NCI-H1694 (cell line): ENCODE measurements at regions not wholly inside any gene's neighbourhood (a gene's known extent, or its start where the extent isn't known, plus 50 kb on each side); places are given as distances from the start of the nearest gene placed in this dataset.
A peak's percentile ranks its signal among the peaks of the same experiment; 100 is the strongest.

Experiments used
- DNase-seq: peaks from one replicate; lab custom pipeline; 2025; lab: John Stamatoyannopoulos, UW

DNA sequence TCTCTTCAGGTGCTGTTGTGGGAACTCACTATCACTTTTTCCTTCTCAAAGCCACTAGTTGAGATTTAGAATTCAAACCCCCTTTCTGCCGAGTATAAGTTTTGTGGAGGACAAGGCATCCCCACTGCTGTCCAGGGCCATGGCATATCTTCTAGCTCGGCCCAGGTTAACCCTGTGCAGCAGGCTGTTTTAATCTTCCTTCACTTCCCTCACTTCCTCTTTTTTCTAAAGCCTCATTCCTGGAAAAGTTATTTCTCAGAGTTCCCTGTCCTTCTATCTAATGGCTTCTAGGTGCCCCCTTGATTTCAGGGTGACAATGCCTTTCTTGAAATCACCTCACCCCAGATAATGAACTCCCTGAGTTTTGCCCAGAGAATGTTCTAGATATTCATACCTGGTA lies 222.3 kb downstream of the SNX10 start:
- DNase-seq: no peak

GRCh38 chr7:26514633-26515032 lies 223.0 kb downstream of the SNX10 start:
- no peak for DNase-seq

- peak; percentile 28 for DNase-seq
Observed at GRCh38 chr7:26515314-26515842, 223.7 kb downstream of the SNX10 start.

GRCh38 chr7:26520483-26520882 lies 228.8 kb downstream of the SNX10 start:
- no peak for DNase-seq

DNA sequence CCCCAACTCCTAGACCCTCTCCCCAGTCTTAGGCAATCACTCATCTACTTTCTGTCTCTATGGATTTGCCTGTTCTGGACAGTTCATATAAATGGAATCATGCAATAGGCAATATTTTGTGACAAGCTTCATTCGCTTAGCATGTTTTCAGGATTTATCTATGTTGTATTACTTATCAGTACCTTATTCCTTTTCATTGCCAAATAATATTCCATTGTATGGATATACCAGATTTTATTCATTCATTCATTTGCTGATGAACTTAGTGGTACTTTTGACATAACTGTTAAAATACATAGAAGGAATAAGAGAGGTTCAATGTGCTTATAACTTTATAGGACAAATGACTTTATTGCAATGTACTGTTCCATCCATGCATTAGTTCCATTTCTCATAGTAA lies 231.0 kb downstream of the SNX10 start:
- no peak for DNase-seq

DNA sequence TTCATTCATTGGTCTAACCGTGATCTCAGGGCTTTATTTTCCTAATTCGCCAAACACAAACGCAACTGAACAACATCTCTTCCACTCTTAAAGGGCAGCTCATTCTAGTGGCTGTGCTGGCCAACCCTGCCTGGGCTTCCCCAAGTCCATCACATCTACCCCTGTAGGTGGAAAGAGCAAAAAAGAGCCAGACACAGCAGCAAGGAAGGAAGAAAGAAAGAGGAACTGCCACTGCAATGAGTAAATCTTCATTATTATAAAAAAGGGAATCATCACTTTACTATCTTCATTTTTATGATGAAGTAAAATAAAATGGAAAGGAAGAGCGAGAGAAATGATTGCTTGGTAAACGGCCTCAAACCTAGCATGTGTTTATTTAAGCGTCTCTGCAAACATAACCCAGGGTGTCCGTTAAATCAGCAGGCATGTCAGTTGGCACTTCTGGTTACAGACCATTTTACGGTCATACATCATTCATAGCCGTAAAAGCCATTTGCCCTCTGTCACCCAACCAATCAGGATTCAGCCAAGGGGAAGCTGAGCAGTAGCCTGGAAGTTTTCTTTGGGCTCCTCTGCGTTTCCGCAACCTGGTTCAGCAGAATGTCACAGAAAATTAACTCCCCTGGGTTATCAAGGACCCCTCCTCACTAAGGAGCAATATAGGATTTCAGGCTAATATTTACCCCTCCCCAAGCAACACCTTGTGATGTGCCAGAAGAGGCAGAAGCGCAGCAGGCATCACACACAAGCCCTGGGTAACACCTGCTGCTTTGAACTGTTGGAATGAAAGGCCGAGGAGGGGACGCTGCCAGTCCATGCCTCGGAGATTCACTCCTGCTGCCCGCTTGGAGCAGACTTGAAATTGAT lies 234.0 kb downstream of the SNX10 start:
- no peak for DNase-seq

DNA sequence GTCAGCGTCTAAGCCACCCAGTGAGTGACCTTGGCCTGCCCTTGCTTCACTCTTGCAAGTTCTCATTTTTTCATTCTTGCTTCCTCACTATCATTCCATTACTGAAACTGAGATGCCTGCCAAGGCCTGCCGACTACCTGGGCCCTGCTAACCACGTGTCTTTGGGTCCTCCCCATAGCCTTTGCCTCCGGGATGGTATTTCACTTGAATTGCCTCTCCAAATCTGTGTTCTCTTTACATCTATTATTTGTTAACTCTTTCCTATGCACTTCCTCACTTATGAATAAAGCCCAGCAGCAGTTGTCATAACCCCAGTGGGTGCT lies 234.6 kb downstream of the SNX10 start:
- no peak for DNase-seq

GRCh38 chr7:26531926-26532325 lies 240.3 kb downstream of the SNX10 start:
- no peak for DNase-seq

DNA sequence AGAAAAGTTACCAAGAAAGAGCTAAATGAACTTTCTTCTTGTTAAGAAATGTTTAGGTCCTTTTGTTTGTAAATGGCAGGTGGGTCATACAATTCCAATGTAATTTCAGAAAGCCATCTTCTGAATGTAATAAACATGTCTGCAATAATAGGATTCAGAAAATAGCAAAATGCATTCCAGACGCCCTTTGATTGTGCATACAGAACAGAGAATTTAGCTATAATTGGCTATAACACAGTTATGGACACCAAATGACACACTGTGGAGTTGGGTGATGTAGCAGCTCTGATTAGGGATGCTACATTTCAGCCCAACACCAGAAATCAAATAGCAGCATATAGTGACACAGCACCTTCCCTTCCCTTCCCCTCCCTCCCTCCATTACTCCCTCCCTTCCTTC lies 240.8 kb downstream of the SNX10 start:
- no peak for DNase-seq

DNA sequence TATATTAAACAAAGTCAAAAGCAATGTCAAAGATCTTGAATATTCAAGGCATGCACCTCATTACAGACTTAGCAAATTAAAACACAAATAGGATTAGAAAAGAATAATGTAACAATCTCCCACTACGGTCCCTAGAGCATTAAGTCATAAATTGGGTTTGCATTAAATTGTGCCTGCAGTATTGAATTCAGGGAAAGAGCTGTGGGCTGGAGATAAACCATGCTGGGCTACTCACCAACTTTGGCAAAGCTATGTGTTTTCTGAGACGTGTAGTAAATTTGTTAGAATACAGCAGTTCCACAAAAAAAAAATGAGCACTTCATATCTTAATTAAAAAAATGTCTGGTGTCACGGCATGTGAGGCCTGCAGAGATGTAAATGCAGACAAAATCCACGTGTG lies 241.6 kb downstream of the SNX10 start:
- no peak for DNase-seq

GRCh38 chr7:26534649-26535482 lies 243.2 kb downstream of the SNX10 start:
- DNase-seq: no peak

DNA sequence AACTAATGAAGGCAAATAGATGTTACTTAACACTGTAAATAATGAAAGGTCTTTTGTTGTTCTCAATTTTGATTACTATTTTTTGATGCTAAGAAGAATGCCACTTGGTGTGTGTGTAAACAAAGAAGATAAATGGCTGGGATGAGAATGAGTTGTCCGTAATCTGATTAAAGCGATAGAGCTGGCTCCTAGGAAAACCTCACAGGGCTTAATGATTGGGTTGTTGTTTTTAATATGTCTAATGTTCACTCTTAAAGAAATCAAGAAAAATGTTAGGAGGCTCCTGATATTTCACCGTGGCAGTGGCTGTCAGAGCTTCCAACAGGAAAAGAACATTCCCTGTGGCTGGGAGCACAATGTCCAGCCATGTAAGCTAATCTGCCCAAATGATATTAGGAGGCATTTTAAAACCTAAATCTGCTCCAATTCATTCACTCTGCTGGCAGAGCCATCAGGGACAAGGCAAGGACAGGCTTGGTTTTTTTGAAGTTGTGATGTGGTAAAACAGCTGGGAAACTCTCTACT lies 243.9 kb downstream of the SNX10 start:
- DNase-seq: no peak

DNA sequence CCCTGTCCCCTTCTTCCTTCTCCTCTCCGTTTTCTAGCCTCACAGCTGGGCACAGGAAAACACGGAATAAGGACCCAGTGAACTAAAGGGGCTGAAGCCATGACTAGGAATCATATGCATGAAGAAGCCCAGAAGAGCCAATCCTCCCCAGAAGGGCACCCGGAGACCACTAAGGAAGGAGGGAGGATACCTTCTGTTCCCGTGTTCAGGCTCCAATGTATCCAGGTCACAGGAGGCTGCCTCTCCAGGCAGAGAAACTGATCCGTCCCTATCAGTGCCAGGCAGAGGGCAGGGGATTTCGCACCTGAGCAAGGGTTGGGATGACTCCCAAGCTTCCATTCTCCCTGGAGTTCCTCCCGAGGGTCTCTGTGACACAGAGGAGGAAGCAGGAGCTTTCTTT lies 246.6 kb downstream of the SNX10 start:
- no peak for DNase-seq

DNA sequence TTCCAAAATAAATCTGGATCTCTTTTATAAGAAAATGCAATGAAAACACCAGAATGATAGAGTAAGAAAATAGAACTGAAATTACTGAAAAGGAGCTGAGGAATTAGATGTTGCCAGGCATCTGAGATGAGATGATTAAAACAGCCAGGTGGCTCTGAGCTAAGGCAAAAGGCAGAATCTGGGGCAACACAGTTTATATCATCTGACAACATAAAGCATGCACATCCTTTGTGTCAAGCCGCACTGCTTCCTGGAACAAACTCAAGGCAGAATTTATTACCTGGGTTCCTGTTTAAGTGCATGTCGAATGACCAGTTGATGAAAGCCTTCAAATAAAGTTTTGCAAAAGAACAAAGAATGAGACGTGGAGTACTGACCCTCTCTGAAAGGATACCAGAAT lies 247.0 kb downstream of the SNX10 start:
- DNase-seq: no peak

DNA sequence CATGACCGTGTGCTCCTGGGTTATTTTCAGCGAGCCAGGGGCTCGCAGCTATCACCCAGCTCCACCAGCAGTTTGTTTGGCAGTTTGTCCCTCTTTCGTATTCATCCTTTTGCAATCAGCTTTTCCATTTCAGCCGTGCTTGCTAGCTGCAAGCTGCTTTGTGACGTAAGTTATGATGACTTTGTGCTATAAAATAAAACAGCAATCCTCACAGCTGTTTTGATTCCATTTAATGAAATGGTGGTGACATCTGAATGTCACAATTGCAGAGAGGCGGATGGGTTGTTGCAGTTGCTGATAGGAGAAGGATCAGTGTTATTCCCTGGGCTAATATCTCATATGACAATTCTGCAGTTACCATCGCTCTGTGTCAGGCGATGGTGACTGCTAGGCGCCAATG lies 251.7 kb downstream of the SNX10 start:
- DNase-seq: no peak

DNA sequence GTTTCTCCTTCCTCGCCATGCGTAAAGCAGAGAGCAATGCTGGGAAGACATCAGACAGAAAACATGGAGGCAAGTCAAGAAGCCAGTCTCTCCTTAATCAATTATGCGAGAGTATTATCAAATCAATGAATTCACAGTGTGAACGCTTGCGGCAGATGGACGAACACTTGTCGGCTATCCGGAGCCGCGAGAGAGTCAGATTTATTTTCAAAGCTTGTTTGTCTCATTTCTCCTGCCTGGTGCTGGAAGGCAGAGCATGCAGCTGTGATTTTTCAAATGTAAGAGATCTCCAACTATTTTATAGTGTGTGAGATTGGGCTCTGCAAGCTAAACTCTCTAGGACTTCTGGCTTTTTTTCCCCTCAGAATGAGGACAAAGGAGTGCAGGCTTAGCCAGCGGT lies 252.3 kb downstream of the SNX10 start:
- DNase-seq: no peak

GRCh38 chr7:26546508-26547053 lies 254.9 kb downstream of the SNX10 start:
- DNase-seq: no peak

DNA sequence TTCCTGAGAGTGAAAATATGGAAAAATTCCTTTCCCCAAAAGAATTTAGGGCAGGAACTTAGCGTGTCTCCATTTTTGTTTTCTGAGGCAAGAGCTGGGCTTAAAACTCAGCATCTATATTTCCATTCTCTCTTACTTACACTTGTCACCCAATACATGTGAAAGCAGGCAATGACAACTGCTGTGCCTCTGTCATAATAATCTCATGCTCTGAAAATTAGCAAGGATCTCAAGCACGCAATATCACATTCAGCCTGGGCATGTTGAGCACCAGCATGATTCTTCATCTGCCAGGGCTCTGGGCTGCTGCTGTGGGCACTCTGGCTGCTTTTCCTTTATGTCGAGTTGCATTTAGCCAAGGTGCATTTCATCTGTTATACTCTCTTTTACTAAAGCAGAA lies 255.5 kb downstream of the SNX10 start:
- DNase-seq: no peak

GRCh38 chr7:26549281-26549944 lies 257.8 kb downstream of the SNX10 start:
- DNase-seq: no peak

DNA sequence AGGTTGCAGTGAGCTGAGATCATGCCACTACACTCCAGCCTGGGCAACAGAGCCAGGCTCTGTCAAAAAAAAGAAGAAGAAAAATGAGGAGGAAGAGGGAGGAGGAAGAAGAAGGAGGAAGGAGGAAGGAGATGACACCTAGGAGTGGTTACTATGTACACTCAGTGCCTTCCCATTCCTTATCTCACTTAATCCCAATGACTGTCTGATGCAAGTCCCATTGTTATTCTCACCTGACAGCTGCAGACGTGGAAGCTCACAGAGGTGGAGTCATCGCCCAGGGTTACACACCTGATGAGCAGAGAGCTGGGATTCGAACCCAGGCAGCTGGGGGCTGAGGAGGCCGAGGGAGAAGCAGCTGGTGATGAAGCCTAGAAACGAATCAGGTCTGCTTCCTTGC lies 258.8 kb downstream of the SNX10 start:
- DNase-seq: no peak

DNA sequence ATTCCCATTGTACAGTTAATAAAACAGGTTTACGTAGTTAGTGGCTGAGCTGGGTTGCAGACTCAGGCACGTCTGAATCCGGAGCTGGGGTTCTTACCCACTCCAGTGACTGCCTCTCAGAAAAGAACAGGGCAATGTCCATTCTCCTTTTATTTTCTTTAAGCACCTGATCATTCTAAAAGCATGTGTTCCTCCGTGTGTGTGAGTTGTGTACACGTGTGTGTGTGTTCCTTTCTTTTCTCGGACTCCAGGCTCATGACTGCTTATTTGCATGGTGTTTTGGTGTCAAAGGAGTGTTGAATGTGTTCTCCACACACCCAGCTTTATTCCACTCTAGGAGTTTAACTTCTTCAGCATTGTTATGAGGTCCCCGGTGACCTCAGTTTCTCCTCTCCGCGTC lies 260.1 kb downstream of the SNX10 start:
- DNase-seq: no peak

GRCh38 chr7:26553128-26553527 lies 261.5 kb downstream of the SNX10 start:
- DNase-seq: no peak
